ENCODE measurements at regions not wholly inside any gene's neighbourhood (a gene's known extent, or its start where the extent isn't known, plus 50 kb on each side); places are given as distances from the start of the nearest gene placed in this dataset.

GRCh38 chr2:103172821-103173220, 411.0 kb downstream of the TMEM182 start:
- Histone ChIP-seq H3K36me3 (ENCODE audit: insufficient read depth, low read length) (no peaks in the 10 kb centered on the region), H4K20me1 (ENCODE audit: insufficient read depth, low read length) (no peaks in the 10 kb centered on the region), H3K9ac (ENCODE audit: low read depth, low read length) (no peak overlapping the region), H3K79me2 (ENCODE audit: insufficient read depth, low read length) (no peaks in the 10 kb centered on the region), H3K27me3 (ENCODE audit: insufficient read depth, low read length, poor library complexity) (no peaks in the 10 kb centered on the region), H3K4me1 (ENCODE audit: insufficient read depth, low read length) (no peaks in the 10 kb centered on the region), H3K4me2 (ENCODE audit: insufficient read depth, low read length) (no peak overlapping the region), H3K4me3 (ENCODE audit: low read depth in 1 of 2, low read length in 2 of 2) (no peak overlapping the region), H3K27ac (ENCODE audit: low read length) (no peak overlapping the region), H3K9me3 (ENCODE audit: insufficient read depth, low read length, severe bottlenecking) (no peaks in the 10 kb centered on the region), H2AFZ (ENCODE audit: low read depth, low read length) (no peak overlapping the region)
- ATAC-seq (ENCODE audit: insufficient read depth, low read depth) (no peak), DNase-seq (no peak)
- TF ChIP-seq EZH2 (IDR thresholded peaks at IDR 0.05; ENCODE audit: borderline replicate concordance, low read depth, low read length, severe bottlenecking), result no peak
- TF ChIP-seq, protein P1, sequence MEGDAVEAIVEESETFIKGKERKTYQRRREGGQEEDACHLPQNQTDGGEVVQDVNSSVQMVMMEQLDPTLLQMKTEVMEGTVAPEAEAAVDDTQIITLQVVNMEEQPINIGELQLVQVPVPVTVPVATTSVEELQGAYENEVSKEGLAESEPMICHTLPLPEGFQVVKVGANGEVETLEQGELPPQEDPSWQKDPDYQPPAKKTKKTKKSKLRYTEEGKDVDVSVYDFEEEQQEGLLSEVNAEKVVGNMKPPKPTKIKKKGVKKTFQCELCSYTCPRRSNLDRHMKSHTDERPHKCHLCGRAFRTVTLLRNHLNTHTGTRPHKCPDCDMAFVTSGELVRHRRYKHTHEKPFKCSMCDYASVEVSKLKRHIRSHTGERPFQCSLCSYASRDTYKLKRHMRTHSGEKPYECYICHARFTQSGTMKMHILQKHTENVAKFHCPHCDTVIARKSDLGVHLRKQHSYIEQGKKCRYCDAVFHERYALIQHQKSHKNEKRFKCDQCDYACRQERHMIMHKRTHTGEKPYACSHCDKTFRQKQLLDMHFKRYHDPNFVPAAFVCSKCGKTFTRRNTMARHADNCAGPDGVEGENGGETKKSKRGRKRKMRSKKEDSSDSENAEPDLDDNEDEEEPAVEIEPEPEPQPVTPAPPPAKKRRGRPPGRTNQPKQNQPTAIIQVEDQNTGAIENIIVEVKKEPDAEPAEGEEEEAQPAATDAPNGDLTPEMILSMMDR (IDR thresholded peaks at IDR 0.05; ENCODE audit: borderline replicate concordance, extremely low read depth, low read length, poor library complexity, severe bottlenecking), result no peak

DNA sequence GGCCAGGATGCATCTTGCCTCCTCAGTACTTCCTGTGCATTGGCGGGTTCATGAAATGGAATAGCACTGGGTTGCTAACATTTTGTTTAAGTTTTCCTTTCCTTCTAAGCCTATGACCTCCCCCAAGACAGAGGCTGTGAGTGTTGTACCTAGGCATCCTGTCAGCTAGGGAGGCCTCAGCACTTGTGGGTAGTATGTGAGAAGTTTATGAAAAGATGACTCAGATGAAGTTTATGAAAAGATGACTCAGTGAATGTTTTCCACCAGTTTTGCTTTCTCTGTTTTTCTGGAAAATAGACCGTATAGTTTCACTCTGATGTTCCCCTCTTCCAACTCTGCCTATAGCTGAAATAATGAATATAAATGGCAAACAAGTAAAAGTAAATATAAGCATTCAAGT, 412.9 kb downstream of the TMEM182 start:
- Histone ChIP-seq H3K27ac (ENCODE audit: low read length) (no peak overlapping the region), H3K4me3 (ENCODE audit: low read depth in 1 of 2, low read length in 2 of 2) (no peak overlapping the region), H3K9ac (ENCODE audit: low read depth, low read length) (no peak overlapping the region), H3K79me2 (ENCODE audit: insufficient read depth, low read length) (no peaks in the 10 kb centered on the region), H2AFZ (ENCODE audit: low read depth, low read length) (no peak overlapping the region), H3K36me3 (ENCODE audit: insufficient read depth, low read length) (no peaks in the 10 kb centered on the region), H3K27me3 (ENCODE audit: insufficient read depth, low read length, poor library complexity) (no peaks in the 10 kb centered on the region), H4K20me1 (ENCODE audit: insufficient read depth, low read length) (no peaks in the 10 kb centered on the region), H3K4me2 (ENCODE audit: insufficient read depth, low read length) (no peak overlapping the region), H3K4me1 (ENCODE audit: insufficient read depth, low read length) (no peaks in the 10 kb centered on the region), H3K9me3 (ENCODE audit: insufficient read depth, low read length, severe bottlenecking) (no peaks in the 10 kb centered on the region)
- no peak for ATAC-seq (ENCODE audit: insufficient read depth, low read depth)
- DNase-seq, result no peak
- TF ChIP-seq, protein P1 (IDR thresholded peaks at IDR 0.05; ENCODE audit: borderline replicate concordance, extremely low read depth, low read length, poor library complexity, severe bottlenecking), result no peak
- no peak for TF ChIP-seq EZH2 (IDR thresholded peaks at IDR 0.05; ENCODE audit: borderline replicate concordance, low read depth, low read length, severe bottlenecking)

- no peaks in the 10 kb centered on the region for H3K36me3 ChIP-seq (ENCODE audit: insufficient read depth, low read length)
- H3K27ac ChIP-seq (ENCODE audit: low read length), result no peak overlapping the region
- no peak overlapping the region for H3K9ac ChIP-seq (ENCODE audit: low read depth, low read length)
- H2AFZ ChIP-seq (ENCODE audit: low read depth, low read length), result no peak overlapping the region
- DNase-seq (no peak), ATAC-seq (ENCODE audit: insufficient read depth, low read depth) (no peak)
- no peak overlapping the region for H3K4me3 ChIP-seq (ENCODE audit: low read depth in 1 of 2, low read length in 2 of 2)
- H3K4me1 ChIP-seq (ENCODE audit: insufficient read depth, low read length), result no peaks in the 10 kb centered on the region
- no peaks in the 10 kb centered on the region for H3K27me3 ChIP-seq (ENCODE audit: insufficient read depth, low read length, poor library complexity)
- H3K9me3 ChIP-seq (ENCODE audit: insufficient read depth, low read length, severe bottlenecking), result no peaks in the 10 kb centered on the region
- no peak for TF ChIP-seq EZH2 (IDR thresholded peaks at IDR 0.05; ENCODE audit: borderline replicate concordance, low read depth, low read length, severe bottlenecking)
- TF ChIP-seq, protein P1 (IDR thresholded peaks at IDR 0.05; ENCODE audit: borderline replicate concordance, extremely low read depth, low read length, poor library complexity, severe bottlenecking), result no peak
- H3K4me2 ChIP-seq (ENCODE audit: insufficient read depth, low read length), result no peak overlapping the region
- no peaks in the 10 kb centered on the region for H3K79me2 ChIP-seq (ENCODE audit: insufficient read depth, low read length)
- no peaks in the 10 kb centered on the region for H4K20me1 ChIP-seq (ENCODE audit: insufficient read depth, low read length)
These were observed 414.6 kb downstream of the TMEM182 start for GRCh38 chr2:103176294-103176915.

Measured in DND-41 (cell line).